ENCODE measurements at regions not wholly inside any gene's neighbourhood (a gene's known extent, or its start where the extent isn't known, plus 50 kb on each side); places are given as distances from the start of the nearest gene placed in this dataset.
"Not testable (repeated sequence)": the region's sequence is repeated elsewhere in the genome, so short reads cannot be mapped to it uniquely, and the experiment has no call there.

- DNase-seq, result no peak
These were observed 101.8 kb downstream of the RPLP1 start for GRCh38 chr15:69554279-69554961.

- peak; percentile 28 for DNase-seq
These were observed 102.5 kb downstream of the RPLP1 start for GRCh38 chr15:69555080-69555479.

GRCh38 chr15:69556344-69556743 lies 103.7 kb downstream of the RPLP1 start:
- DNase-seq, result no peak

- no peak for DNase-seq
These were observed 104.5 kb downstream of the RPLP1 start for GRCh38 chr15:69557020-69557706.

GRCh38 chr15:69557707-69558409 lies 105.2 kb downstream of the RPLP1 start:
- DNase-seq, result no peak

GRCh38 chr15:69559440-69560190 lies 107.0 kb downstream of the RPLP1 start:
- no peak for DNase-seq

GRCh38 chr15:69561071-69561784 lies 108.6 kb downstream of the RPLP1 start:
- no peak for DNase-seq

GRCh38 chr15:69562116-69562515 lies 109.5 kb downstream of the RPLP1 start:
- no peak for DNase-seq

- no peak for DNase-seq
These were observed 109.9 kb downstream of the RPLP1 start for GRCh38 chr15:69562564-69562963.

GRCh38 chr15:69565066-69565655 lies 112.5 kb downstream of the RPLP1 start:
- no peak for DNase-seq

GRCh38 chr15:69567238-69567760 lies 114.7 kb downstream of the RPLP1 start:
- DNase-seq, result not testable (repeated sequence)

- no peak for DNase-seq
These were observed 115.8 kb downstream of the RPLP1 start for GRCh38 chr15:69568173-69569009.

- no peak for DNase-seq
These were observed 117.8 kb downstream of the RPLP1 start for GRCh38 chr15:69570454-69570853.

GRCh38 chr15:69570997-69571396 lies 118.4 kb downstream of the RPLP1 start:
- no peak for DNase-seq

- DNase-seq, result not testable (repeated sequence)
These were observed 120.7 kb downstream of the RPLP1 start for GRCh38 chr15:69573278-69573677.

- no peak for DNase-seq
These were observed 121.3 kb downstream of the RPLP1 start for GRCh38 chr15:69573815-69574475.

- no peak for DNase-seq
These were observed 121.9 kb downstream of the RPLP1 start for GRCh38 chr15:69574506-69574905.

- no peak for DNase-seq
These were observed 122.8 kb downstream of the RPLP1 start for GRCh38 chr15:69575387-69575786.

- peak; percentile 13 for DNase-seq
These were observed 123.5 kb downstream of the RPLP1 start for GRCh38 chr15:69576035-69576526.

- no peak for DNase-seq
These were observed 124.3 kb downstream of the RPLP1 start for GRCh38 chr15:69576948-69577351.

Measured in NCI-H524 treated with DMSO at 0.1 percent for 48 hours (cell line).